ENCODE measurements at regions not wholly inside any gene's neighbourhood (a gene's known extent, or its start where the extent isn't known, plus 50 kb on each side); places are given as distances from the start of the nearest gene placed in this dataset.

GRCh38 chr12:60209521-60209920 lies 613.7 kb downstream of the SLC16A7 start:
- TF ChIP-seq SP2 (tag by site-specific recombination; IDR thresholded peaks at IDR 0.05) = no peak
- TF ChIP-seq CTCF (tag by site-specific recombination; IDR thresholded peaks at IDR 0.05) = no peak
- TF ChIP-seq ZNF580 (tag by site-specific recombination; IDR thresholded peaks at IDR 0.05) = no peak
- no peak for TF ChIP-seq ZNF791 (tag by site-specific recombination; IDR thresholded peaks at IDR 0.05)

All from HEK293 (cell line).